Activated T-cell treated with anti-CD3 and anti-CD28 coated beads, Interleukin-2, amount 50 U/mL, for 4 hours (primary cell): ENCODE measurements at regions not wholly inside any gene's neighbourhood (a gene's known extent, or its start where the extent isn't known, plus 50 kb on each side); places are given as distances from the start of the nearest gene placed in this dataset.

Experiments used
- ATAC-seq, 2 donors: fragments of 200-7000 bp; cut with Tn5 transposase; one replicate each; pipeline ENCODE4 v1.10.0; 2021
- DNase-seq: peaks from one replicate; pipeline ENCODE4 v3.0.0-alpha.2; 2020
- H3K27me3 Mint-ChIP-seq: one replicate; pipeline ENCODE4 v1.8.0; 2021; ENCODE audit warnings: low read depth, mixed read lengths
- H3K36me3 Mint-ChIP-seq: one replicate; pipeline ENCODE4 v1.8.0; 2022; ENCODE audit warnings: mixed read lengths; ENCODE audit not compliant: insufficient read depth
- H3K4me1 Mint-ChIP-seq: one replicate; pipeline ENCODE4 v1.8.0; 2021; ENCODE audit warnings: low read depth, mixed read lengths
- H3K4me3 Mint-ChIP-seq: one replicate; pipeline ENCODE4 v1.8.0; 2021; ENCODE audit warnings: mild to moderate bottlenecking, moderate library complexity, mixed read lengths
- H3K9me3 Mint-ChIP-seq: one replicate; pipeline ENCODE4 v1.8.0; 2021; ENCODE audit warnings: mixed read lengths

DNA sequence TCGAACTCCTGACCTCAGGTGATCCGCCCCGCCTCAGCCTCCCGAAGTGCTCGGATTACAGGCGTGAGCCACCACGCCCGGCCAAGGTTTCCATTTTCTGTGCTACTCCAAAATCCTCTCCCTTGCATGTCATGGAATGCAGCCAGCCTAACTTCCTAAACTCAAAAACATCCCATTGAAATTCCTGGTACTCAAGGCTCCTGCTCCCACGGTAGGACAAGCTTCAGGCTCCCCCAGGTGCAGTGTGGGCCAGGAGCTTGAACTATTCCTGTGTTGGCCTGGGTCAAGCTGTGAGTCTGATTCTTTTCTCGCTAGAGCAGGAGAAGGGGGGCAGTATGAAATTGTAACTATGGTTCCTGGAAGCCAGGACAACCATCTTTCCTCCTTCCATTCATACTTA lies 97.1 kb downstream of the RPL27A start:
- no peaks in the 10 kb centered on the region for H3K4me1 Mint-ChIP-seq
- no peak overlapping the region for H3K4me3 Mint-ChIP-seq
- H3K9me3 Mint-ChIP-seq = no peaks in the 10 kb centered on the region
- DNase-seq (no peak), ATAC-seq (no peak)
- H3K27me3 Mint-ChIP-seq = peaks cover 19% of the 10 kb centered on the region
- no peaks in the 10 kb centered on the region for H3K36me3 Mint-ChIP-seq

DNA sequence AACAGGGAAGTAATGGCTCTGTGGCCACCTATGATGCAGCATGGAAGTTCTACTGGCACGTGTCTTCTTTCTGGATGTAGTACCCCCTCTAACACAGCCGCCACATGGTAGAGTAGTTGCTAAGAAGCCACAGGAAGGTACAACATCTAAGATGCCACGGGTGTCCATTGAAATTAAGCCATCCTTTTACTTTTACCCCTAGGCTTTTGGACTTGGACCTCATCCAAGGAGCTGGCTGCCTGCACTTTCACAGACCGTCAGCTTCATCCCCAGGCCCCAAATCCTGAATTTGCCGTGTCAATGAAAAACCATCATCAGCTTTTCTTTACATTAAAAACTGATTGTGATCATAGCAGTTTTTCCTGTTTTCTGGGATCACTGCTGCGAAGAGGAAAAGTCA lies 102.4 kb downstream of the RPL27A start:
- Mint-ChIP-seq H3K36me3 (no peaks in the 10 kb centered on the region), H3K27me3 (peaks cover 11% of the 10 kb centered on the region), H3K4me3 (no peak overlapping the region), H3K4me1 (no peaks in the 10 kb centered on the region), H3K9me3 (no peaks in the 10 kb centered on the region)
- ATAC-seq (no peak), DNase-seq (no peak)

DNA sequence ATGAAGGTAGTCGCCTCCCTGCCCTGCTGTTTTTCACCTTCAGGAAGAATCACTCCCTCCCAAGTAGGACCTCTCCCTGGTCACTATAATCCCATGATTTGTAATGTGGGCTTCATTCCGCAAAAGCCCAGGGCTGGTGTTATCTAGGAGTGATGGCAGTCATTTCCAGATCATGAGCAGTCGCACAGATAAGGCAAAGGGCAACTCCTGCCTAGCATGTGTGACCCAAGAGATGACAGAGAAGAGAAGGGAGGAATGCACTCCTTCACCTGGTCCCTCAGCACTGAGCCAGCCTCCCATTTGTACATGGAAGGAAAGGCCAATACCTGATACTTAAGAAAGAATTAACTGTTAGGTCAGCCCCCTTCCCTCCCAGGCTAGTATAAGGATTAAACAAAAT lies 102.9 kb downstream of the RPL27A start:
- DNase-seq (no peak), ATAC-seq (no peak)
- Mint-ChIP-seq H3K4me3 (no peak overlapping the region), H3K4me1 (no peaks in the 10 kb centered on the region), H3K9me3 (no peaks in the 10 kb centered on the region), H3K27me3 (peaks cover 6% of the 10 kb centered on the region), H3K36me3 (no peaks in the 10 kb centered on the region)

DNA sequence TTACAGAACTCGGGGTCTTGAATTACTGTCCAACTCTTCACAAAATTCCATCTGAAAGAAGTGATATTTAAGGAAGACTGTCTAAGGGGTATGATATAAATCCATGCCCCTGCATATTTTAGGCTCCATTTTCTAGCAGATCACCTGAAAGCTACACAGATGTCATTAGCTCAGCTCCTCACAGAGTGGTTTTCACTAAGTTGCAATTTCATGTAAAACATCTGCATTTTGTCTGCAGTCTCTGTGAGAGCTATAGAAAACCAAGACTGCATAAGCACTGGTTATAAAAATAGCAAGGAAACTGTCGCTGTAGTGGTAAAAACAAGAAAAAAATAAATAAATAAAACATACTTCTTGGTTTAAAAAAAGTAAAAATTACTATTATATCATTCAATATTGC lies 103.4 kb downstream of the RPL27A start:
- no peaks in the 10 kb centered on the region for H3K9me3 Mint-ChIP-seq
- H3K36me3 Mint-ChIP-seq = no peaks in the 10 kb centered on the region
- H3K27me3 Mint-ChIP-seq = peaks cover 1% of the 10 kb centered on the region
- H3K4me3 Mint-ChIP-seq = no peak overlapping the region
- ATAC-seq (no peak), DNase-seq (no peak)
- no peaks in the 10 kb centered on the region for H3K4me1 Mint-ChIP-seq

DNA sequence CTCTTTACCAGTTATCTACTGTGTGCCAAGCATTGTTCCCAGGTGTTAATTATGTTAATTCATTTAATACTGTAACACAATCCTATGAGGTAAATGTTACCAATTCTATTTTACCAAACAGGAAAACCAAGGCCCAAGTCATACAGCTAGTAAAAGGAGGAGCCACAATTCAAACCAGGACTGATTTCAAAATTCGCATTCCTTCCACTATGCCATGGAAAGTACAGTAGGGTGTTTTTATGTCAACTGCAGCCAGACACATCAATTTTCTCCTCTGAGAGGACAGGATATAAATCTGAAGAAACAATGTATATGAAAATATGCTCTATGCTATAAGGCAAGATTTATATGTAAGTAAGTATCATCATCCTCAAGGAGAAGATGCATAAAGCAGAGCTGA lies 104.3 kb downstream of the RPL27A start:
- no peak for DNase-seq
- Mint-ChIP-seq H3K27me3 (no peaks in the 10 kb centered on the region), H3K9me3 (no peaks in the 10 kb centered on the region), H3K4me1 (no peaks in the 10 kb centered on the region), H3K4me3 (no peak overlapping the region), H3K36me3 (no peaks in the 10 kb centered on the region)
- ATAC-seq = no peak

DNA sequence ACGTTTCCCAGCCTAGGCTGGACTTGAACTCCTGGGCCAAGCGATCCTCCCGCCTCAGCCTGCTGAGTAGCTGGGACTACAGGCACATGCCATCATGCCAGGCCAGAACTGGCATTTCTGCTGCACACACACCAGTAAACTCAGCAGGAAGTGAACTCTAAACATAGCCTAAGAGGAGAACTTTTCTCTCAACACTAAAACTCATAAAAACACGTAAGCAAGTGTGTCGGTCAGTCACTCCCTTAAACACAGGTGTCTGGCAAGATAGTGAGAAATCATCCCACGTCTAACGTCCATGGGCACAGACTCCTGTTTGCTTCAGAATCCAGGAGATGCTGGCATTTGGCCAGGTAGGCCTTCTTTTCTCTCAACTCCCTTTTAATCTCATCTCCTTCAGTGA lies 104.8 kb downstream of the RPL27A start:
- H3K9me3 Mint-ChIP-seq = no peaks in the 10 kb centered on the region
- no peaks in the 10 kb centered on the region for H3K4me1 Mint-ChIP-seq
- DNase-seq = no peak
- no peak for ATAC-seq
- no peaks in the 10 kb centered on the region for H3K36me3 Mint-ChIP-seq
- H3K27me3 Mint-ChIP-seq = no peaks in the 10 kb centered on the region
- H3K4me3 Mint-ChIP-seq = no peak overlapping the region

DNA sequence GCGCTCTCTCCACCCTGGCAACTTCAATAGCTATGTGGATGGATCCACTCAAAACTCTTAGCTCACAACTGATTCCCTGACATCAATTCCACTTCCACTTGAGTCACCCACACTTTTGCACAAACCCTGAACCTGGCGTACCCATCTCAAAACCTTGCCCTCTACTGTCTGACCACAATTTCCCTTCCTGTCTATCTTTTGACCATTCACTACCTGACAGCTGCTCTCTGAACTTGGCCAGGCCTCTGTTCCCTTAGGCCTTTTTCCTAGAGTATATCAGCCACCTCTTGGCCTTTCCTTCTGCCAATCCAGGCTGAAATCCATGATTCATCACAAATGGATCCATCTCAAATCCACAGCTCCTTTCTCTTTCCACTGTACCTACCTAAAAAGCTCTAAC lies 106.0 kb downstream of the RPL27A start:
- ATAC-seq = no peak
- Mint-ChIP-seq H3K4me3 (no peak overlapping the region), H3K9me3 (no peaks in the 10 kb centered on the region), H3K4me1 (no peaks in the 10 kb centered on the region), H3K36me3 (no peaks in the 10 kb centered on the region), H3K27me3 (no peaks in the 10 kb centered on the region)
- DNase-seq = no peak

DNA sequence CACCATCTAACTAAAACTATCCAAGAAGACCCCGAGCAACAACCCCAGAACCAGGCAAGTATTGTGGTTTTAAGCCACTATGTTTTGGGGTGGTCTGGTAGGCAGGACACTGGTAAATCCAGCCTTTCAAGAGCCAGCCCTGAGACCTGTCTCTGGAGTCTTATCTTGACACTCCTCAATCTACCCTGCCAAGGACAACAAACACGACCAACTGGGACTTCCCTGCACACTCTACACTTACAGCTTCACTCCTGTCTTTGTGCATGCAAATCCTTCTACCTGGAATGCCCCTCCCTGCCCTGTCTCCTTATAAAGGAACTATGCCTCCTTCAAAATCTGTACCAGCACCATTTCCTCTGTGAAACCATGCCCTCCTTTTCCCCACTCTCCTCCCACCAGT lies 107.3 kb downstream of the RPL27A start:
- DNase-seq (no peak), ATAC-seq (no peak)
- H3K36me3 Mint-ChIP-seq = no peaks in the 10 kb centered on the region
- no peaks in the 10 kb centered on the region for H3K9me3 Mint-ChIP-seq
- no peaks in the 10 kb centered on the region for H3K27me3 Mint-ChIP-seq
- no peaks in the 10 kb centered on the region for H3K4me1 Mint-ChIP-seq
- H3K4me3 Mint-ChIP-seq = no peak overlapping the region

DNA sequence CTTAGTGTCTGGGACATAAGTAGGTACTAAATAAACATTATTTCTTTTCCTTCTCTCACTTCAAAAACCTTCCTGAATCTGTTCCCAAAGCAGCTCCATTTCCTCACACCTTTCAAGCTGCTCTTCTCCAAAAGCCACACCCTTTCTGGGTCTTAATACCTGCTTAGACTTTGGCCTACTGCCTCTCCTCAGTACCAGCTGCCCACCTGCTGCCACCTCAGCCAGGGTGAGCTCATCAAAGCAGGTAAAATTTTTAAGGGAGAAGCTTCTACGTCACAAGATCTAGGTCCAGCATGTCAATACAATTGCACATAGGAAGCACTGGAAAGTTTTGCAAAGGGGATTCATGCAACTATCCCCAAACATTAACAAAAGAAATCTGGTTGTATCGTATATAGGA lies 108.4 kb downstream of the RPL27A start:
- DNase-seq (no peak), ATAC-seq (no peak)
- H3K4me3 Mint-ChIP-seq = no peak overlapping the region
- peaks cover 4% of the 10 kb centered on the region for H3K27me3 Mint-ChIP-seq
- no peaks in the 10 kb centered on the region for H3K36me3 Mint-ChIP-seq
- H3K4me1 Mint-ChIP-seq = no peaks in the 10 kb centered on the region
- no peaks in the 10 kb centered on the region for H3K9me3 Mint-ChIP-seq

DNA sequence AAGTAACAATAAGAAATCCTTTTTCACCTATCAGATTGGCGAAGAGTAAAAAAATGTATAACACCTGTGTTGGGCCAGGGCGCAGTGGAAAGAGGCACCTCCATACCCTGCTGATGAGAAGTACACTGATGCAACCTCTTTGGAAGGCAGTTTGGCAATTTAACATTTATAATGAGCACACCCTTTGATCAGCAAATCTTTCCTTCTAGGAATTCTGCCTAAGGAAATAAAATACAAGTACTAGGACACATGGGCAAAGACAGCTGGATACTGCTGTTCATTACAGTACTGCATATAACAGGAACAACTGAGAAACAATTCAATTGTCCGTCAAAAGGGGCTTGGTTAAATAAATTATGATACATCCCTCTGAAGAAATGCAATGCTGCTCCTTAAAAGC lies 110.1 kb downstream of the RPL27A start:
- Mint-ChIP-seq H3K4me3 (no peak overlapping the region), H3K9me3 (no peaks in the 10 kb centered on the region), H3K4me1 (no peaks in the 10 kb centered on the region), H3K36me3 (no peaks in the 10 kb centered on the region), H3K27me3 (peaks cover 5% of the 10 kb centered on the region)
- no peak for DNase-seq
- no peak for ATAC-seq

DNA sequence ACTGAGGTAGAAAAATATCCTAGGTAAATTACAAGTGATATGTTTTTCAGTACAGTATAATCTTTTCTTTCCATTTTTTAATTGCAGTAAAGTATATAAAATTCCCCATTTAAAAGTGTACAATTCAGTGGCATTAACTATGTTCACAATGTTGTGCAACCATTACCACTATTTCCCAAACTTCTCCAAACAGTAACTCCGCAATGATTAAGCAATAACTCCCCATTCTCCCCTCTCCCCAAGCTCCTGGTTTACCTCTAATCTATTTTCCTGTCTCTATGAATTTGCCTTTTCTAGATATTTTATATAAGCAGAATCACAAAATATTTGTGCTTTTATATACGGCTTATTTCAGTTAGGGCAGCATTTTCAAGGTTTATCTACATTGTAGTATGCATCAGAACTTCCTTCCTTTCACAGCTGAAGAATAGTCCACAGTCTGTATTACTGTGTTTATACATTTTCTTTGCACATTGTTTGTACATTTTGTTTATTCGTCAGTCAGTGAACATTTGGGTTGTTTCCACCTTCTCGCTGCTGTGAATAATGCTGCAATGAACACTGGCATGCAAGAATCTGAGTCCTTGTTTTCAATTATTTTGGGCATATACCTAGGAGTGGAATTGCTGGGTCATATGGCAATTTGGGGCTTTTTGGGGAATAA lies 110.7 kb downstream of the RPL27A start:
- Mint-ChIP-seq H3K4me1 (no peaks in the 10 kb centered on the region), H3K9me3 (no peaks in the 10 kb centered on the region), H3K4me3 (no peak overlapping the region), H3K27me3 (peaks cover 10% of the 10 kb centered on the region), H3K36me3 (no peaks in the 10 kb centered on the region)
- DNase-seq (no peak), ATAC-seq (no peak)

DNA sequence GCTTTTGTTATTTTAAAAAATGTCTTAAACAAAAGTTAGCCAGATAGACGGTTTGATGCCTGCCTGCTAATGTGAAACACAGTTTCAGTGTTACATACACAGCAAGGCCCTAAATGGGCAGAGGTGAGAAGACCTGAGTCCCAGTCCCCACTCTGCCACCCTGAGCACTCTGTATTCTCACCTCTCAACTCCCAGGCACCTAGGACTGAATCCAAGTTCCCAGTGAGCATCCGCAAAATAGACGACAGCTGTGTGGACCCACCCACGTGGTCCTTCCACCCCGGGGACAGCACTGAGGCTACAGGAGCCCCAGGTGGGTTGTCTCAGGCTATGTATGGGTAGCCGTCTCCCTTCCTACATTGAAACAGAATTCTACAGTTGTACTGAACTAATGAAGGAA lies 111.5 kb downstream of the RPL27A start:
- no peaks in the 10 kb centered on the region for H3K9me3 Mint-ChIP-seq
- no peak overlapping the region for H3K4me3 Mint-ChIP-seq
- H3K27me3 Mint-ChIP-seq = peaks cover 10% of the 10 kb centered on the region
- ATAC-seq (no peak), DNase-seq (no peak)
- H3K36me3 Mint-ChIP-seq = no peaks in the 10 kb centered on the region
- no peaks in the 10 kb centered on the region for H3K4me1 Mint-ChIP-seq

DNA sequence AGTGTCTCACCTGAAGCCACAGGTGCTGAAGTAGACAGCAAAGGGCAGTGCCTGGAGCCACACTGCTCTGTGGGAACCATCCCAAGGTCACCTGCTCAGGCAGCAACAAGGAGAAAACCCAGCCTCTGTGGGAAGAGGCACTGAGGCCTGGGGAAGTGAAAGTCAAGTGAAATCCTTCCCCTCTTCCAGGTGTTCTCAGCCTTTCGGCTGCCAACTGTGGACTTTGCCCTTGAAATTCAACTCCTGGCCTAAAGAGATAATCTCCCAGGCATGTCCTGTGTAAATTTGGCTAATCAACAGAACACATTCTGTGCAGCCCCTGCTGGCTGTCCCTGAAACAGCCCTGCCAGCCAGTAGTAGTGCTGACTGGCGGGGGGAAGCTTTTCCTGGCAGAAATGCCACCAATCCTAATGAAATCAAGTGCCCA lies 112.1 kb downstream of the RPL27A start:
- no peak for DNase-seq
- peaks cover 13% of the 10 kb centered on the region for H3K27me3 Mint-ChIP-seq
- no peak for ATAC-seq
- no peaks in the 10 kb centered on the region for H3K9me3 Mint-ChIP-seq
- H3K4me1 Mint-ChIP-seq = no peaks in the 10 kb centered on the region
- no peaks in the 10 kb centered on the region for H3K36me3 Mint-ChIP-seq
- no peak overlapping the region for H3K4me3 Mint-ChIP-seq

DNA sequence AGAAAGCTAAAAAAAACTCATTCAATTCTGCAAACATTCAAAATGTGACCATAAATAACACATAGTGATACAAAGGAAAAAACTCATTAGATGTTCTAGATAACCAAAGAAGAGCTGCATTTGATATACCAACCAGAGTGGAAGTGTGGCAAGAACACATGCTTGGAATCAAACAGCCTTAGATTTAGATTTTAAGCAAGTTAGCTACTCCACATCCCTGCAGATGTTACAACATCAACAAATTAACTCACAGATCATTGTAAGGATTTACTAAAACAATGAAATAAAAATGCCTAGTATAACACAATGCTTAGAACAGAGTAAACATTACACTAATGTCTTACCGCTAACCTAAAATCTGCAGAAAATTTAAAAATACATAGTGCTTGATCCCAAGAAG lies 114.0 kb upstream of the AKIP1 start:
- DNase-seq = no peak
- Mint-ChIP-seq H3K4me1 (no peaks in the 10 kb centered on the region), H3K36me3 (no peaks in the 10 kb centered on the region), H3K4me3 (no peak overlapping the region), H3K9me3 (no peaks in the 10 kb centered on the region), H3K27me3 (peaks cover 13% of the 10 kb centered on the region)
- ATAC-seq = no peak

DNA sequence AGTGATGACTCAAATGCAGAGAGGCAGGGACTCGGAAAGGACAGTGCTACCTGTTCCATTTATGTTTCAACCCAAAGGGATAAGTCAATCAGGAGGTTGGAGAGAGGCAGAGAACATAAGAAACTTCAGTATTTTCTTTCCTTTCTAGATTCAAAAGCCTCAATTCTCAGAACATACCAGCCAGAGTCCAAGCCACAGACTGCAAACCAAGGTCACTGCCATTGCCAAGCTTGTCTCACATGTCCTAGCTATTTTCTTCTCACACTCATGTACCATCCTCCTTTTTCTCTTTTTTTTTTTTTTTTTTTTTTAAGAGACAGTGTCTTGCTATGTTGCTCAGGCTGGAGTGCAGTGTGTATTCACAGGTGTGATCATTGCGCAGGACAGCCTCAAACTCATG lies 111.7 kb upstream of the AKIP1 start:
- Mint-ChIP-seq H3K4me1 (no peaks in the 10 kb centered on the region), H3K4me3 (no peak overlapping the region)
- no peak for DNase-seq

More for the DNA sequence above, 111.7 kb upstream of the AKIP1 start:
- peaks cover 13% of the 10 kb centered on the region for H3K27me3 Mint-ChIP-seq
- no peak for ATAC-seq
- H3K36me3 Mint-ChIP-seq = no peaks in the 10 kb centered on the region
- no peaks in the 10 kb centered on the region for H3K9me3 Mint-ChIP-seq
